Right lobe of liver (tissue), 4 donors: ENCODE measurements at regions not wholly inside any gene's neighbourhood (a gene's known extent, or its start where the extent isn't known, plus 50 kb on each side); places are given as distances from the start of the nearest gene placed in this dataset.

Source experiments
- CTCF ChIP-seq, 4 donors: fragments of 200-600 bp in 3 of 4; fragments of 450-650 bp in 1 of 4; IDR thresholded peaks; one replicate each; pipeline versions ENCODE4 v1.5.1 to v1.8.0; 2016 to 2022; ENCODE audit warnings: antibody characterized with exemption in 4 of 4, mild to moderate bottlenecking in 2 of 4
- POLR2A ChIP-seq: fragments of 450-650 bp; IDR thresholded peaks from one replicate; pipeline ENCODE4 v1.6.1; 2017; ENCODE audit warnings: antibody characterized with exemption, mild to moderate bottlenecking
- donor health status: DM: no; HTN: no; CAD: no.
- donor health status: DM: no; HTN: no; CAD: no.
- donor health status: DM: no; HTN: yes; CAD: no.

DNA sequence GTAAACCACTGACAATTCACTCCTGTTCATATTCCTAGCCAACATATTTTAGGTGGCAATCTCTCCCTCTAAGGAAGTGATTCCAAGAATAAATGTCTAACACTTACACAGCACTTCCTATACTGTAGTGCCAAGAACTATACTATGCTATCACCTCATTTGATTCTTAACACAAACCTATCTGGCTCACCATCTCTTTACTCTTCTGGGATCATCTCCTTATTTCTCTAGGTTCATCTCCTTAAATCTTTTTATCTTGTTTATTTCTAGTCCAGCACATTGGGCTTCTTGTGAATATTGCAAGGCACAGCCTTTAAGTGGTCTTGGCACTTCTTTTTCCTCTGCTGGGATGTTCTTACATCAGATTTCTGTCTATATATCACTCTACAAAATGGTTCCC lies 366.3 kb downstream of the SLITRK6 start:
- TF ChIP-seq CTCF (IDR thresholded peaks at IDR 0.05) = no peak
- TF ChIP-seq POLR2A = no peak
